22Rv1 (cell line): ENCODE measurements at regions not wholly inside any gene's neighbourhood (a gene's known extent, or its start where the extent isn't known, plus 50 kb on each side); places are given as distances from the start of the nearest gene placed in this dataset.

Experiments used
- CTCF ChIP-seq: fragments of 450-650 bp; IDR thresholded peaks from 2 replicates; pipeline ENCODE4 v1.5.1; 2017; ENCODE audit warnings: mild to moderate bottlenecking
- ZFX ChIP-seq: fragments of 450-650 bp; IDR thresholded peaks from 2 replicates; pipeline ENCODE4 v1.6.1; 2017; ENCODE audit warnings: antibody characterized with exemption, borderline replicate concordance

- TF ChIP-seq CTCF (no peak), ZFX (no peak)
Observed at GRCh38 chr5:52579391-52579790, 208.3 kb upstream of the ITGA1 start.
